H1 (cell line): ENCODE measurements at regions not wholly inside any gene's neighbourhood (a gene's known extent, or its start where the extent isn't known, plus 50 kb on each side); places are given as distances from the start of the nearest gene placed in this dataset.

ENCODE experiments used
- FOSL1 ChIP-seq: IDR thresholded peaks from 2 replicates; pipeline ENCODE4 v1.6.1; 2011; ENCODE audit warnings: mild to moderate bottlenecking, low read depth, low read length, moderate library complexity; ENCODE audit not compliant: insufficient read depth

GRCh38 chr9:86634501-86634900 lies 280.3 kb upstream of the TUT7 start (continued):
- TF ChIP-seq FOSL1, result no peak
- TF ChIP-seq, all 59 proteins: peak for 0
